ENCODE measurements at regions not wholly inside any gene's neighbourhood (a gene's known extent, or its start where the extent isn't known, plus 50 kb on each side); places are given as distances from the start of the nearest gene placed in this dataset.

DNA sequence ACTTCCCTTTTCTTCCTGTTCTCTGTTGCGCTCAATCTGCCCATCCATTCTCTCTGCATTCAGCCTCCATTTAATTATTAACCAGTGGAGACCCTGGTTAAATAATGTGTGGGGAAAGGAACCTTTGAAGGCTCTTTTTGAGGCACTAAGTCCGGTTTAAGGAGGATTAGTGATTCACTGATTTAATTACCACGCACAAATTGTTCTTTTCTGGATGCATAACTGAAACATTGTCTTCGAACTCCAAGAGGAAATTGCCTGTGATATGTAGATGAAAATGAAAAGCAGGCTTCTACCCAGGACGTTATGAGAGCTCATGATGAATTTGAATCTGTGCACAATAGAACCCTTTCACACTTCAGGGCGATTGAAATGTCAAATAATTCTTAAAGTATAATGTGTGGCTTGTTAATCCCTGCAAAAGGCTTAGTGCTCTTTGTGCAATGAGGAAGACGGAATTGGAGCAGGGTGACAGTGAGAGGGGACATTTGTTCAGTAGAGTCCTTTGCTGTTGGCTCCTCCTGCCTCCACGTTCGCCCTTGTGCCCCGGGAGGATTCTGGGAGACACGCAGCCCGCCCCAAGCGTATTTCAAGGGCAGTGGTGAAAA lies 51.1 kb upstream of the ZNF236 start:
- H3K9me3 ChIP-seq: peaks cover 0 to 6% (median 0%) of the 10 kb centered on the region in 4 donors
- no peaks in the 10 kb centered on the region for H3K4me1 ChIP-seq
- intact Hi-C loops (cut with DNase I): no loop called here
- H3K27ac ChIP-seq (replicated peaks in 1 of 4): no peak overlapping the region
- TF ChIP-seq POLR2AphosphoS5 (IDR thresholded peaks at IDR 0.05) (no peak), EP300 (IDR thresholded peaks at IDR 0.05) (no peak)
- H3K36me3 ChIP-seq: no peaks in the 10 kb centered on the region
- H3K27me3 ChIP-seq: peaks cover 0 to 11% (median 0%) of the 10 kb centered on the region in 4 donors
- H3K4me3 ChIP-seq: no peak overlapping the region
- 70% methylated on average over 13 of the region's 13 CpGs for WGBS
- DNase-seq (ENCODE audit: extremely low spot score): no peak

DNA sequence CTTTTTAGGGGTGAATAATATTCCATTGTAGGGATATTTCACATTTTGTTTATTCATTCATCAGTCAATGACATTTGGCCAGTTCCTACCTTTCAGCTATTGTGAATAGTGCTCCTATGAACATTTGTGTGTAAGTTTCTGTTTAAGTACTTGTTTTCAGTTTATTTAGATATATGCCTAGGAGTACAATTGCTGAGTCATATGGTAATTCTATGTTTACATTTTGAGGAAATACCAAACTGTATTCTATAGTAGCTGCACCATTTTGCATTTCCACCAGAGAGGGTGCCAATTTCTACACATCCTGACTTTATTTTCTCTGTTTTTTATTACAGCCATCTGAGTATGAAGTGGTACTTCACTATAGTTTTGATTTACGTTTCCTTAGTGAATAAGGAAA lies 54.4 kb upstream of the ZNF236 start:
- H3K27ac ChIP-seq (replicated peaks in 1 of 4): no peak overlapping the region
- no peak overlapping the region for H3K4me3 ChIP-seq
- intact Hi-C loops (cut with DNase I): no loop called here
- peaks cover 0 to 6% (median 0%) of the 10 kb centered on the region in 4 donors for H3K9me3 ChIP-seq
- H3K4me1 ChIP-seq: no peaks in the 10 kb centered on the region
- 90% methylated on average over 1 of the region's 1 CpG for WGBS
- no peaks in the 10 kb centered on the region for H3K36me3 ChIP-seq
- no peak for TF ChIP-seq POLR2A (IDR thresholded peaks at IDR 0.05; ENCODE audit: low read depth)
- no peak for TF ChIP-seq CTCF (IDR thresholded peaks at IDR 0.05)
- TF ChIP-seq EP300 (IDR thresholded peaks at IDR 0.05): no peak
- TF ChIP-seq POLR2AphosphoS5 (IDR thresholded peaks at IDR 0.05): no peak
- H3K27me3 ChIP-seq: peaks cover 0 to 11% (median 0%) of the 10 kb centered on the region in 4 donors
- DNase-seq (ENCODE audit: extremely low spot score): no peak

DNA sequence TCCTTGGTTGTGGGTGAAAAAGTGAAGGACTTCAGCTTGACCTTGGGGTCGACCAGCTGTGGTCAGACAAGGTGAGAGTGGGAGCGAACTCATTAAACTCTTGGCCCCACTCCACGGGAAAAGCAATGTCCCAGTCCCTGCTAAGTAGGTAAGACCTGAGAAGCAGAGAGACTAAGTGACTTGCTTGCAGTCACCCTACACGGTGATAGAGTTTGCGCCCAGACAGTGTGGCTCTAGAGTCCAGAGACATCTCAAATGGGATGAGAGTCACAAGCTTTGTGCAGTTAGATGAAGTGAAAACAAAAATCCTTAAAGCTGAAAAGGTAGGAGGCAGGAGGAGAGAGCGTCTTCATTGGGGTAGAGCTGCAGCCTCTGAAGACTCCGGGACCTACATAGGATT lies 55.9 kb upstream of the ZNF236 start:
- intact Hi-C loops (cut with DNase I): no loop called here
- Histone ChIP-seq H3K36me3 (no peaks in the 10 kb centered on the region), H3K4me1 (no peaks in the 10 kb centered on the region), H3K27ac (replicated peaks in 1 of 4) (no peak overlapping the region), H3K27me3 (peaks cover 0 to 11% (median 0%) of the 10 kb centered on the region in 4 donors), H3K4me3 (no peak overlapping the region), H3K9me3 (peaks cover 0 to 6% (median 0%) of the 10 kb centered on the region in 4 donors)
- 86% methylated on average over 7 of the region's 7 CpGs for WGBS
- TF ChIP-seq CTCF (IDR thresholded peaks at IDR 0.05): no peak
- TF ChIP-seq POLR2AphosphoS5 (IDR thresholded peaks at IDR 0.05): no peak
- no peak for TF ChIP-seq EP300 (IDR thresholded peaks at IDR 0.05)
- TF ChIP-seq POLR2A (IDR thresholded peaks at IDR 0.05; ENCODE audit: low read depth): no peak
- no peak for DNase-seq (ENCODE audit: extremely low spot score)

DNA sequence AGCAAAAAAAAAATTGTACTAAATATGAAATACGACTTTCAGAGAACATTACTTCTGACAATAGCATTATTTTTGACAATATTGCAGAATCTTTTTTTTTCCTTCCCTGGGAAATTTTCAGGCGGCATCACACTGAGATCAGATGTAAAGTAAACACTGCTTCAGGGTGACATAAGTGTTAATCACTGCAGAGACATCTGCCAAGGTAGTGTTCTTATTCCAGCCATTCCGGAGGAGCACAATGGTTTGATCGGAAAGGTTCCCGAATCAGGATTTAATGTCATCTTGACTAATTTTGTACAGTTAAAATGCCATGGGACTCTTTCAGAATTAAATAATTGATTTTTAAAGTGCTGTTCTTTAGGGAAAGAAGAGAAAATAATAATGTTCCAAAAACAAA lies 56.7 kb upstream of the ZNF236 start:
- Histone ChIP-seq H3K4me1 (no peaks in the 10 kb centered on the region), H3K9me3 (peaks cover 0 to 6% (median 0%) of the 10 kb centered on the region in 4 donors), H3K27ac (replicated peaks in 1 of 4) (no peak overlapping the region), H3K36me3 (no peaks in the 10 kb centered on the region), H3K27me3 (peaks cover 0 to 10% (median 0%) of the 10 kb centered on the region in 4 donors), H3K4me3 (no peak overlapping the region)
- intact Hi-C loops (cut with DNase I): no loop called here
- DNase-seq (ENCODE audit: extremely low spot score): no peak
- 76% methylated on average over 5 of the region's 5 CpGs for WGBS
- TF ChIP-seq EP300 (IDR thresholded peaks at IDR 0.05): no peak
- TF ChIP-seq POLR2A (IDR thresholded peaks at IDR 0.05; ENCODE audit: low read depth): no peak
- no peak for TF ChIP-seq POLR2AphosphoS5 (IDR thresholded peaks at IDR 0.05)
- TF ChIP-seq CTCF (IDR thresholded peaks at IDR 0.05): no peak

DNA sequence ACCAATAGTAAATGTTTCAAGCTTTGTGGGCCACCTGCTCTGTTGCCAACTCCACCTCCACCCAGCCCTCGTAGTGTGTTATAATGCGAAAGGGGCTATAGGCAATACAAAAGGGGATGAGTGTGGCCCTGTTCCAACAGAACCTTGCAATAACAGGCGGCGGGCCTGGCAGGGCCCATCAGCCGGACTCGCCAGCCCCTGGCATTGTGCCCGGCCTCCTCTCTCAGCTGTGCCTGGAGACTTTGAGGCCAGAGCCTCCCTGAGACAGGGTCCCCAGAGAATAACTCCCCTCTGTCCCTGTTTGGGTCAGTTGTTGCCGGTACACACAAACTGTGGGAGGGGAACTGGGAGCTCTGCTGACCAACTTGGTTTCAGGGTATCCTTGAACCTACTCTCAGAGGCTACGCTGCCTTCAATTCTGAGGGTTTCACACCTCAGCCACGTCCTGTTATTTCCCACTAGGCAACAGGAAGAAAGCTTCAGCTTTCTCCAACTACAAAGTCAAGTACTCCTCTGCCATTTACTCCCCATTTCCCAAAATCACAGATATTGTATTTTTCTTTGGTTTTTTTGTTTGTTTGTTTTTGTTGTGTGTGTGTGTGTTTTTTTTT lies 58.0 kb upstream of the ZNF236 start:
- Histone ChIP-seq H3K9me3 (peaks cover 0 to 2% (median 0%) of the 10 kb centered on the region in 4 donors), H3K27ac (replicated peaks in 1 of 4) (no peak overlapping the region), H3K36me3 (no peaks in the 10 kb centered on the region), H3K4me3 (no peak overlapping the region), H3K27me3 (no peaks in the 10 kb centered on the region), H3K4me1 (no peaks in the 10 kb centered on the region)
- TF ChIP-seq CTCF (IDR thresholded peaks at IDR 0.05) (no peak), EP300 (IDR thresholded peaks at IDR 0.05) (no peak), POLR2A (IDR thresholded peaks at IDR 0.05; ENCODE audit: low read depth) (no peak), POLR2AphosphoS5 (IDR thresholded peaks at IDR 0.05) (no peak)
- no peak for DNase-seq (ENCODE audit: extremely low spot score)
- 84% methylated on average over 8 of the region's 10 CpGs for whole genome bisulfite sequencing
- intact Hi-C loops (cut with DNase I): no loop called here
